HG03103 (cell line): ENCODE measurements at regions not wholly inside any gene's neighbourhood (a gene's known extent, or its start where the extent isn't known, plus 50 kb on each side); places are given as distances from the start of the nearest gene placed in this dataset.

Experiments used
- ATAC-seq: cut with Tn5 transposase; IDR thresholded peaks from one replicate; pipeline ENCODE4 v1.9.1; 2021; ENCODE audit warnings: low read depth; ENCODE audit not compliant: unreplicated experiment

DNA sequence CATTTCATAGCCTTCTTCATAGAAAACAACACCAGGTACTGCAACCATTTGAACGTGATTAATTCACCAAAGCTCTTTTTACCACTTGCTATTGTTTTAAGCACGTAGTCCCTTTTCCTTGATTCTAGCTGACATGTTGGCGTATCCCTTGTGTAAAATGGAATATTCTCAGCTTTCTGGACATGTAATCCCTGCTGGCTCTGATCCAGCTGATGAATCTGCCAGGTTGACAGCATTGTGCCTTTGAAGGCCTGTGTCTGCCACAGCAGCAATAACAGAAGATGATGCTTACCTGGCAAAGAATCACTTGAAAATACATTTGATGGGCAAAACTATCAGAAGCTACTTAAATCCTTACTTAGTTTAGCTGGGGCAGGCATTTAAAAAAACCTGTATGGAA is 81.0 kb upstream of the CCDC150 start:
- no peak for ATAC-seq

DNA sequence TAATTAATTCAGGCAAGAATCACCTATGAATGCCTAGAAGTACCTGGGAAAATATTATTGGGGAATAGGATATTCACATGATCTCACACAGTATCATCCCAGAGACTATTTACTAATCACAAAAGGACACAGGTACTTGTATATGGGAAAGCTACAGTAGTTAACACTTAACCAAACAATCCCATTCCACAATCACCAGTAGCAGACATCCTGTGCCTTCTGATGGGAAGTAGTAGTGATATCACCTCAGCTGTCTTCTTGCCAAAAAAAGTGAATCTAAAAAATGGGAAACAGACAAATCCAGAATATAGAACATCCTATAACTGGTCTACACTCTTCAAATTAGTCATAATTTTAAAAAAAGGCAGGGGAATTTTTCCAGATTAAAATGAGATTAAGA is 75.6 kb upstream of the CCDC150 start:
- no peak for ATAC-seq

DNA sequence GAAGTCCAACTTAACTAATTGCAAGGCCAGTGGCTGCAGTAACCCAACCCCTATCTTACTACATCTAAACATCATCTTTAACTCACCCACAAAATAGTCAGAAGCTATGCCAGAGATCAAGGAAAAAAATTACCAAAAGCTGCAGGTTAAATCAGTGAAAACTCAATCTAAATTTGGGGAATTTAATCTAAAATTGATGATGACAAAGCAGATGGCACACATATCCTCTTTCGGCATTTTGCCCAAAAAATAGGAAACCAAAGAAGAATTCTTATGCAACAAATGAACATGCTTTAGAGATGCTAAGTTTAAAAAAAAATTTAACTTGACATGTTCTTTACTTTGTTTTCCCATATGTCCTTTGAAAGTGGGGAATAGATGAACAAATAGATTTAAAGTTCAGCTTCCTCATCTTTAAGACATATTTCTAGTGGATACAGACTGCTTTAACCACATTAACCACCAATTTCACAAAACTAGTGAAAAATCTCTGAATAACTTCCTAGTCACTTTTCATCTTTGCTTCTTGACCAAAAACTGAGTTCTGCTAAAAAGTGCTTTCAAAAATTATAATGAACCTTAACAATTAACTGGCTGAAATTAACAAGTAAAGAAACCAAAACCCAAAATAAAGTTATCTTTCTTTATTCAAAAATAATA is 74.3 kb upstream of the CCDC150 start:
- ATAC-seq = no peak

DNA sequence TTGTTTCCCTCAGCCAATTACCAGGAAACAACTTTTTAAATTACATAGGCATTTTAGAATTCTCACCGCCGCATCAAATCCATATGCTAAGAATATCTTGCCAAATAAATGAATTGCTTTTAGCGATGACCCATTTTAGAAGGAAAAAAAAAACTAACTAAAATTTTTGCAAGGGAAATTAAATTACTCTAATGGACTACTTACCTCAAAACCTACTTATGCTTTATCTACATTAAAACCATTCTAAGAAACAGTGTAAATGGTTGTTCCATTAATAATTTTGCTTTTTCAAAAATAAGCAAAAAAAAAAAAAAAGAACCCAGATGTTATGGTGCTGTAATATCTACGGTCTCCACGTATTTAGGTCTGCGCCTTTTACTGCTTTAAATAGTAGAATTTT is 73.5 kb upstream of the CCDC150 start:
- ATAC-seq = no peak

DNA sequence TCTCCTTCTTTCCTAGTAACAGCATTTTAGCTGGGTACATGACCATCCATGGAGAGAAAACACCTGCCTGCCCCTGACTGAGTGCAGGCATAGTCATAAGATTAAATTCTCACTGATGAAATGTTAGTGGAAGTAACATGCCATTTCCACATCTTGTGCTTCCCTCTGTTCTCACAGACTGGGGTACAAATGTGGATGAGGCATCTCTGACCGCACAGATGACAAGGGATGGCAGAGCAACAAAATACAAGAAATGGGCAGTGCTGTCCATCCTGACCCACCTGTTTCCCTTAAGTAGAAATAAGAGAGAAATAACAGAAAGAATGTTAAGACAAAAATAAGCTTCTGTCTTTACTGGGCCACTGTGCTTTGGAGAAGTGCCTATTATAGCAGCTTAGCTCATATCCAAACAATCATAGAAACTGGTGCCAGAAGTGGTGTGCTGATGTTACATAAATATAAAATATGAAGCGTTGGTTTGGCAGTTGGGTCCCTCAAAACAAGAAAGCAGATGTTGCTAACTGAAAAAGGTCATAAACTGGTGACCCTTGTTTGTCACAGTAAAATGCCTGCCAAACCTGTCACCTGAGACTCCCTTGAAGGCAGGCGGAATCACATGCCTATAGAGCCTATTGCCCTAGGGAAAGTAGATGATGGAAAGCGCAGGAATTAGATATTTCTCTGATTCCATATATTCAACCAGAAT is 72.4 kb upstream of the CCDC150 start:
- ATAC-seq = no peak

DNA sequence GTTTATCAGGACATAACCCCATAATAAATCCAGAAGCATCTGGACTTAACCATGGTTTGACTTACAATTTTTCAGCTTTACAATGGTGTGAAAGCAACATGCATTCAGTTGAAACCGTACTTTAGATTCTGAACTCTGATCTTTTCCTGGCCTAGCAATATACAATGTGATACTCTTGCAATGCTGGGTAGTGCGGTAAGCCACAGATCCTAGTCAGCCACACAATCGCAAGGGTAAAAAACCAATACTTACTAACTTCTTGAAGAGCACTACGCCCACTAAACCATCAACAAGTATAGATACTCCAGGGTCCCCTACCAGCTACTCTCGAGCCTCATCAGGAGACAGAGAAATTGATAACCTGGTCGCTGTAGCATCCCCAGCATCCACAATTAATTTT is 71.0 kb upstream of the CCDC150 start:
- ATAC-seq = no peak

DNA sequence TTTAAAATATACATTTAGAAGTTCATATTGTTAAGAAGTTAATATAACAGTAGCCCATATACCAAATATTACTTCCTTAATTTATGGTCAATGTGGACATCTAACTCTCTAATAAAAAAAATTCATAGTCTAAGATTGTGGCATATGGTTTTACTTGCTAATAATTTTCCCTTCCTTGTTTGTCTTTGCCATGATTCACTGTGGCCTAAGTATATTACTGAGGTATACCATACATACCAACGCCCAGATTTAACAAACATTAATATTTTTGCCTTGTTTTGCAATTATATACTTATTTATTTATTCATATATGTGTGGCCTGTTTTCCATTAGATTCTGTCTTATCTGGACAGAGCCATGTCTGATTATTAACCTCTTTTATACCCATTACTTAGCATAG is 54.6 kb upstream of the CCDC150 start:
- no peak for ATAC-seq

DNA sequence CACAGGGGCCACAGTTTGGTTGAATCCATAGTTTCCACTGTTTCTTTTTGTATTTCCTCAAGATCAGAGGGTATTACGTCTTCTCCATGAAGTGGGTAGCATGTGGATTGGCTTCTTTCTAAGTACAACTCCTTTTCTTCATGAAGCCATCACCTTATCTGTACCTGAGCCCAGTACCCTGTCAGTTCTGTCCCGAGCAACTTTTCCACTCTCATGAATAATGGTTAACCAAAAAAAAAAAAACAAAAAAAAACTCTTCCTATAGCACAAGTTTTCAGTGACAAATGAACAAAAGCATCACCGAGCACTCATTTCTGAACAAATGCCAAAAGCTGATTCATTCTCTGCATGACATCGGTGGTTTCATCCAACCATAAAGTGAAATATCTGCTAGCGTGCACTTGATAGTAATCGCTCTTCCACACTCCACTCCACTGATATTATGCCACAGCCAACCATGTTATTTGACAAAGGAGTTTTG is 53.0 kb upstream of the CCDC150 start:
- no peak for ATAC-seq

DNA sequence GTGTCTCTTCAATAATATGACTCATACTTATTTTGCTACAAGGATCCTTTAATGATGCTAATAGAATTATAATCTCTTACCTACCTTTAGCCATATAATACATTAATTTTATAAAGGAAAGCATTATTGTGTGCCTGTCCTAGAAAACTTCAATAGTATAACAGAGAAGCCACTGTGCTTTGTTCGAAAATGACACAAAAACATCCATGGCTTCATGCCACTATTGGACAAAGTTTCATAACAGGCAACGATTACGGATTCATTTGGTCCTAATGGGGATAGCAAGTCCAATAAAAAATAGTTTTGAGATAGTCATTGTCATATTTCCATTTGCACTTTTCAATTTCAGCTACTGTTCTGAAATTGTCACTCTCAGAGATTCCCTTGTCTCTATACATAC is 52.5 kb upstream of the CCDC150 start:
- ATAC-seq = no peak

DNA sequence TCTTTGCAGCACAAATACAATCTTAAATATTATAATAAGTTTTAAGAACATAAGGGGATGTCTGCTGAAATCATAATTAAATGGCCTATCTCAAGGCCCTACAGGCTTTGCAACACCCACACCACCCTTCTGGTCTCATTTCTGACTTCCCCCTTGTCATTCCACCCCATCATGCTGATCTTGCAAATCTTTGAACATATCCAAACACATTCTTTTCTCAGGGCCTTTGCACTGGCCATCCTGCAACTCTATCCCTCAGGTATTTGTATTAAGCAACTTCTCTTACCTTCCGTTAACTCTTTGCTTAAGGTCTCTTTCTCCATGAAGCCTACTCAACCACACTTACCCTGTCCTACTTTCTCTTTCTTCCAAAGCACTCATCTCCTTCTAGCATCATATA is 51.8 kb upstream of the CCDC150 start:
- ATAC-seq = no peak

DNA sequence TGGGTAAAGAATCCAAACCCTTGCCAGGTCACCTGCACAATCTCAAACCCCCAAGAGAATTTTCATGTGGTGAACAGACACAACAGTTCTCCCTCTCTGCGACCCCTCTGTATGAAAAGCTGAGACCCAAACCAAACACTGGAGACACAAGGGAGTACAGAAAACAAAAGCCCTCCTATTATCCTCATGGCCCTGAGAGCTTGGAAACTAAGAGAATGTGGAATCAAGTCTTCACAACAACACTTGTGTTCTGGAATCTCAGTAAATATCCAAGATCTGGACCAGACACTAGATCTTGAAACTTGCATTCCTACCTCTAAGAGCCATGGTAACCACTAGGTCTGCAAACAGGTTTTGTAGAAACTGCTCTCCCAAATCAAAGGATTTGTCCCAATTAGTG is 50.1 kb upstream of the CCDC150 start:
- ATAC-seq = no peak
